GM21367 (cell line): ENCODE measurements at regions not wholly inside any gene's neighbourhood (a gene's known extent, or its start where the extent isn't known, plus 50 kb on each side); places are given as distances from the start of the nearest gene placed in this dataset.

Source experiments
- ATAC-seq: cut with Tn5 transposase; IDR thresholded peaks from one replicate; pipeline ENCODE4 v1.9.1; 2021; ENCODE audit not compliant: unreplicated experiment

DNA sequence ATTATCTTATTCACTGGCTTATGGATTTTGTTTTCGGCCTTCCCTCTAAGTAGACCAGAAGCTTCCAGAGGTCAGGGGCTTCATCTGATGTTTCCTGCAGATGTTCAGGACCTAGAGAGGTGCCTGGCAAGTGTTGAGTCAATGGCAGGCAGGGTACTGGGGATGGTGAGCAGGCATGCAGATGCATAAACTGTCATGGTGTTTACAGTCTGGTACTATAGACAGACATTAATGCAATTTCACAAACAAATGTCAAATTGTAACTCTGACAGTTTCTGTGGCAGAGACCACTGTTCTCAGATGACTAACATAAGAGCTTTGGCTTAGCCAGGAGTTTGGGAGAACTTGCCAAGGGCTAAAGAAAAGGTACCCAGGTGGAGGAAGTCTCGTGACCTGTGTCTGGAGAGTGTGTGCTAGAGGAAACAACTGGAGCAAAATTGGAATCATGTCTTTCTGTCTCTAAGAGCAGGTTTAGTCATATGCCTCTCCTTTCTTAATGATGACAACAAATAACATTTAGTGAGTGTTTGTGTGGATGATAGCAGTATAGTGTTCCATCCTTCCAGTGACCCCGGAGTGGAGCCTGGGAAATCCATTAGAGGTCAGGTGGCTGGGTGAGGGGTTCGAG lies 53.7 kb upstream of the TRAK1 start:
- ATAC-seq, result no peak

GRCh38 chr3:42036483-42036823 lies 54.7 kb upstream of the TRAK1 start:
- ATAC-seq, result no peak

- no peak for ATAC-seq
These were observed 55.2 kb upstream of the TRAK1 start for GRCh38 chr3:42035816-42036482.

DNA sequence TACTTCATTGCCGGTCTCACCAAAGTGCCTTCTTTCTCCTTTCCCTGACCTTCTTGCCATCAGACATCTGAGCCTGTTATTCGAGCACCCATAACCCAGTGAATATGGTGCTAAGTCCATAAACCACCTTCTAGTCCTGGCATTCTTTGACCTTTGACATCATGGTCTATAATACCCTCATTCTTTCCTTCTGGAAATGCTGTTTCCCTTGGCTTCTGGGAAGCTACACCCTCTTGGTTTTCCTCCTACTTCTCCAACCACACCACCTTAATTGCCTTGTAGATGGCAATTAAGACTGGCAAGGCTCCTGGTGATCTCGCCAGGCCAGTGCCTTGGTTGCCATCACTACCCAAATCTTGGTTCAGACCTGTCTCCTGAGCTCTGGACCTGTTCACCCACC lies 56.1 kb upstream of the TRAK1 start:
- ATAC-seq, result no peak

DNA sequence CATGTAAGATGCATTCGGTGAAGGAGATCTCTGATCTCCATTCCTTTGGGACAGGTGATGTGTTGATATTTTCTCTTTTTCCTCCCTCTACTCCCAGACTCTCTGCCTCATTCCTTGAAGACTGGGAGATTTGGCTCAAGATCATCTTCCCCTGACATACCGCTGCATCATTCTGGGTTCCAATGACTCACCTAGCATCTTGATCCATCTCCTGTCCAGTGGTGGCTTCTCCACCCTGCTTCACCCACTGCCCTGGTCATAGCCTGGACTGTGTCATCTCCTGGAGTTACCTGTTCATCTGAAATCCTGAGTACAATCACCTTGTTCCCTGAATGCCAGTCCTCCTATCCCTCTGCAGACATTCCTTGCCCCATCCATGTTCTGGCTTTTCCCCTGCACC lies 57.4 kb upstream of the TRAK1 start:
- no peak for ATAC-seq

DNA sequence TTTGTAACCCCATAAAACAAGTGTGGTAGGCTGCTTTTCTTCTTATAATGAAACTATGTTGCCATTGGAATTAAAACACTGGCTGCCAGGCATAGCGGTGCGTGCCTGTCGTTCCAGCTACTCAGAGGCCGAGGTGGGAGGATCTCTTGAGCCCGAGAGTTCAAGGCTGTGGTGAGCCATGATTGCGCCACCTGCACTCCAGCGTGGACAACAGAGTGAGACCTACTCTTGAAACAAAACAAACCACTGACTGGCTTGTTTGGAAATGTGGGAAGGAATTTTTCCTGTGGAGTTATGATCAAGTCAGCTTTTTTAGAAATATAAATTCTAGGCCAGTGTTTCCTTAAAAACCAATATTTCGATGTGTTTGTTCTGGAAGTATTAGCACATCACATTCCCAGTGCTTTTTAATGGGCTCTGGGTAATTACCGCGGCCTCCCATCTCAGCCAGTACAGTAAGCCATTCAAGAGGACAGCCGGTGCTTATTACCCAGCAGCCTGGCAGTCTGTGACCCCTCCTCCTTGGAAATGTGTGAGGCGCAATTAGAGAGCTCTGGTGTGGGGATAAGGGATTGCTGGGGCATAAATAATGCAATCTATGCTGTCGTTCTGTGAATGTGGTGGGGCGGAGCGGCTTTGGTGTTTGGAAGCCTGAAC lies 58.3 kb upstream of the TRAK1 start:
- ATAC-seq, result no peak

GRCh38 chr3:42031808-42032480 lies 59.2 kb upstream of the TRAK1 start:
- ATAC-seq, result no peak

- ATAC-seq, result no peak
These were observed 62.7 kb upstream of the TRAK1 start for GRCh38 chr3:42028474-42028873.

DNA sequence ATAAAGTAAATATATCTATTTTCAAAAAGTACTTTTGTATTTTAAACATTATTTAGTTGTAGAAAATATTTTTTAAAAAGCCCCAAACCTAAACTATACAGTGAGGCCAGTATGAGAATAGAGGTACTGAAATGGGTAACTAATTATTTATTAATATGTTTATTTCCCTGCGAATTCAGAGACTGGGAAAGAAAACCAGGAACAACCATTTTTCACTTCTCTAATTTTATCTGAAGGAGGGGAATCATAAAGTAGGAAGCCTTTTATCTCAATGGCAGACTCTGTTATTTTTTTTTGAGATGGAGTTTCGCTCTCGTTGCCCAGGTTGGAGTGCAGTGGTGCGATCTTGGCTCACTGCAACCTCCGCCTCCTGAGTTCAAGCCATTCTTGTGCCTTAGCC lies 63.6 kb upstream of the TRAK1 start:
- no peak for ATAC-seq

DNA sequence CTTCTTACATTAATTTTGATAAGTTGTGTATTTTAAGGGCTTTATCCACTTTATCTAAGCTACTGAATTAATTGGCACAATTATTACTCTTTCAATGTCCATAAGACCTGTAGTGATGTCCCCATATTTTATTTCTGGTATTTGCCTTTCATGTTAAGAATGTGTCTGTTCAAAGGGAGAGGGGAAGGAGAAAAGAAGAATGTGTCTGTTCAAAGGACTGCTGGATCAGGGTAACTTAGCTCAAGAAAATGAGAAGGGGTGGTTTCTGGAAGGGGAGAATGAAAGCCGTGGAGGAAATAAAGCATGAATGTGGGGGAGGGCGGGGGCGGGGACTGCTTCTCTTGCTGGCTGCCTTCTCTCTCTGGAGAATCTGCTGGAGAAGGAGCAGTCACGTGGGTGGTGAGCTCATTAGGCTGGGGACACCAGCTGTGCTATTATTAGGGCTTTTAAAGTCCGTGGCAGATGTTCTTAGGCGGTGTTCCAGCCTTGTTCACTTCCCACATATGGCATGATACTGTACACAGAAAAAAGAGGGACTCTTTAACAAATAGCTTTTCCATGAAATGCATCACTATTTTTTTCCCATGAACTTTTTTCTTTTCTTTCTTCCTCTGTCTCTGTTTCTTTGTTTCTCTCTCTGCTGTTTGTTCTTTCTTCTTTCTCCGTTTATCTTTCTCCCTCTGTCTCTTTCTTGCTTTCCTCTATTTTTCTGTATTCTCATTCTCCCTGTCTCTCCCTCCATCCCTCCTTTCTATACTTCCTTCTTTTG lies 63.7 kb upstream of the ULK4 start:
- peak; percentile 59 for ATAC-seq

GRCh38 chr3:42024591-42025351 lies 62.9 kb upstream of the ULK4 start:
- ATAC-seq, result no peak

GRCh38 chr3:42023380-42023779 lies 61.5 kb upstream of the ULK4 start:
- ATAC-seq, result no peak

- no peak for ATAC-seq
These were observed 60.5 kb upstream of the ULK4 start for GRCh38 chr3:42022355-42022754.

GRCh38 chr3:42020684-42021307 lies 58.9 kb upstream of the ULK4 start:
- no peak for ATAC-seq

GRCh38 chr3:42019953-42020260 lies 58.0 kb upstream of the ULK4 start:
- ATAC-seq, result no peak

DNA sequence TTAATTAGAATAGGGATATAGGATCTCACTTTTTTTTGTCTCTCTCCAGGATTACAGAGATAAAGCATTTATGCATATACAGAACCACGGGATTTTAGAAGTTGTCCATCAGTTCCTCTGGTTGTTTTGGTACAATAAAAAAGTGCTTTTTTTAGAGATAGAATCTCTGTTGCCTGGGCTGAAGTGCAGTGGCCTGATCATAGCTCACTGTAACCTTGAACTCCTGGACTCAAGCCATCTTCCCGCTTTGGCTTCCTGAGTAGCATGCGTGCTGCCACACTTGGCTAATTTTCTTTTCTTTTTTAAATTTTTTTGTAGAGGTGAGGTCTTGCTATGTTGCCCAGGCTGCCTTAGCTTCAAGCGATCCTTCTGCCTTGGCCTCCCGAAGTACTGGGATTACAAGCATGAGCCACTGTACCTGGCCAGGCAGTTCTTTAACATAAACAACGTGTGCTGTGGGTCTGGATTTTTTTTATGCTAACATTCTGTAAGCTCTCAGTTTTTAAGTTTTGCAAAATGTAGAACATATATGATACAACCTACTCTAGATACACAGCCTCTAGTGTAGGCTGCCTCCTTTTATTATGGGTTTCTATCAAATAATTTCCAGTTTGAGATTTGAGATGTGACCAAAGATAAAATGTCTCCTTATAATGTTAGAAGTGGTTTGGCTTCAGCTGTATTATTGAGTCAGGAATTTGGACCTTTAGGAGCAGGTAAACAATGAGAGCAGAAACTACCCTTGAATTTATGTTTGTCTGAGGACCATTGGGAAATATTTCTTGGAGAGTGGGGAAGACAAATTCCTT lies 57.4 kb upstream of the ULK4 start:
- no peak for ATAC-seq

DNA sequence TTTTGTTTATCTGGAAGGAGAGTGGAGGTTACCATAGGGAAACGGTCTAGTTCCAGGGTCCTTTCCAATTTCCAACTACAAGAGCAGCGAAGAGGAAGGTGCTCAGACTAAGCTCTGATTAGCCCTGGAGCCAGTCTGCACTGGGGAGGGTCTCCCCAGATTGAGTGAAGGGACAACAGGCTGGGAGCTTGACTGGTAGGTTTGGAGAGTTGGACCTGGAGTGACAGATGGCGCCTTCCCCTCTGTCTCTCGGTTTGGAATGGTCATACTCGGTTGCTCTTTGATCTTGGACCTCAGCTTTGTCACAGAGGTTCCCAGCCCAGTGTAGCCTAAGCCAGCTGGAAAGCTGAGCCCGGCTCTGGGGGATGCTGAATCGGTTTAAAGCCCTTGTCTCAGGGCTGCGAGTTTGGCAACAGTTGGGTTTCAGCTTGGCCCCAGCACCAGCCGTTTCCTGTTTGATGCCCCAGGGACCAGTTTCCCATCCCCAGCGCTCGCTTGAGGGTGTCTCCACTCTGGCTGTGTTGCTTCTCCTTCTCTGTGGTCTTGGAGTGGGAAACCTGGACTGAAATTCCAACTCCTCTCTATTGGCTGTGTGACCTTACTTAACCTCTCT lies 53.1 kb upstream of the ULK4 start:
- ATAC-seq, result no peak

DNA sequence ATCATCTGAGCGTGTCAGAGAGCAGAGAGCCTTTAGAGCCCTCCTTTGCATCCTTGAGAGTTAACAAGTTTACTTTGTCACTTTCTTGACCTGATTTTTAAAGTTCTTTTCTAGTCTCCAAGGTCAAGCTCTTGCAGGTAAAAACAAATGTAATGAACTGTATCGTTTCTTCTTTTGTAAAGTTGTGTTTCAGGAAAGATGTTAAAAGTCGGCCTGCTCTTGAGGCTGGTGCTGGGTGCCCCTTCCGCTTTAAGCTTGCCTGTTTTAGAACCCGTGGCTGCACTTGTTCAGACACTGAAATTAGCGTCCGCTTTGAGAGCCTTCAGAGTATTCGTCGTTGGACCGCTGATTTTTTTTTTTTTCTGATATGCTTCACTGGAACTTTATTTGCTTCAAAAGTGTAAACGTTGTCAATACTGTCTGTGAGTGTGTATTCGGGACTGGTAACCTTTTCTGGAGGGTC lies 52.6 kb upstream of the ULK4 start:
- ATAC-seq, result no peak
